Cardiac fibroblast (primary cell): ENCODE measurements at regions not wholly inside any gene's neighbourhood (a gene's known extent, or its start where the extent isn't known, plus 50 kb on each side); places are given as distances from the start of the nearest gene placed in this dataset.

Source experiments
- DNase-seq, 2 donors: peaks; one replicate each; pipeline versions ENCODE4 v3.0.0 to v3.0.0-alpha.2; 2010; ENCODE audit warnings: low read depth in 2 of 2
- H3K4me3 ChIP-seq, 2 donors: replicated peaks in 1 of 2; 1 replicate in 1 of 2; 2 replicates in 1 of 2; pipeline ENCODE4 v1.5.1; 2011; ENCODE audit warnings: low read depth in 2 of 2, low read length in 2 of 2, mild to moderate bottlenecking in 2 of 2, moderate library complexity in 1 of 2
- CTCF ChIP-seq: IDR thresholded peaks from one replicate; pipeline ENCODE4 v1.5.1; 2011; ENCODE audit warnings: low read depth, mild to moderate bottlenecking, low read length, inconsistent platforms

- no peak for TF ChIP-seq CTCF
- H3K4me3 ChIP-seq, result no peak overlapping the region
- DNase-seq, result peak in 1 of 2 donors; percentile 14
These were observed 623.8 kb downstream of the EPHA5 start for GRCh38 chr4:65046192-65047133.

GRCh38 chr4:65033899-65034298, 624.6 kb upstream of the TECRL start:
- DNase-seq, result no peak
- no peak for TF ChIP-seq CTCF
- no peak overlapping the region for H3K4me3 ChIP-seq

- no peak for DNase-seq
- TF ChIP-seq CTCF, result no peak
- no peak overlapping the region for H3K4me3 ChIP-seq
These were observed 619.3 kb upstream of the TECRL start for GRCh38 chr4:65028592-65028991.

GRCh38 chr4:65023883-65024670, 614.8 kb upstream of the TECRL start:
- no peak overlapping the region for H3K4me3 ChIP-seq
- no peak for TF ChIP-seq CTCF
- no peak for DNase-seq

- TF ChIP-seq CTCF, result no peak
- no peak overlapping the region for H3K4me3 ChIP-seq
- DNase-seq, result no peak
These were observed 613.8 kb upstream of the TECRL start for GRCh38 chr4:65023081-65023480.

GRCh38 chr4:65021737-65022136, 612.5 kb upstream of the TECRL start:
- DNase-seq, result no peak
- no peak overlapping the region for H3K4me3 ChIP-seq
- no peak for TF ChIP-seq CTCF
